GM23338 (cell line): ENCODE measurements at regions not wholly inside any gene's neighbourhood (a gene's known extent, or its start where the extent isn't known, plus 50 kb on each side); places are given as distances from the start of the nearest gene placed in this dataset.

ENCODE experiments used
- CREB1 ChIP-seq: fragments of 250-450 bp; sonication (Bioruptor Pico); IDR thresholded peaks from 2 replicates; pipeline ENCODE4 v1.5.0; 2020; ENCODE audit warnings: low read depth, mild to moderate bottlenecking, moderate library complexity
- EZH2phosphoT487 ChIP-seq: fragments of 200-600 bp; sonication (generic); IDR thresholded peaks from one replicate; pipeline ENCODE4 v1.8.1; 2018; ENCODE audit warnings: antibody characterized with exemption; ENCODE audit not compliant: unreplicated experiment
- POLR2AphosphoS5 ChIP-seq: IDR thresholded peaks from 2 replicates; pipeline ENCODE4 v1.6.1; 2016; ENCODE audit warnings: antibody characterized with exemption, low read depth
- ZNF331 ChIP-seq: fragments of 250-450 bp; sonication (Bioruptor Pico); IDR thresholded peaks from 2 replicates; pipeline ENCODE4 v1.5.0; 2020; ENCODE audit warnings: low read depth, mild to moderate bottlenecking, moderate library complexity
- TF ChIP-seq, protein P1 (sequence below), 2 experiments: fragments of 200-600 bp in 1 of 2; sonication (generic) in 1 of 2; conservative IDR thresholded peaks; 2 replicates each; pipeline versions ENCODE4 v1.5.1 to v1.6.1; 2016 to 2017; ENCODE audit warnings: antibody characterized with exemption in 2 of 2, low read depth in 2 of 2, mild to moderate bottlenecking in 2 of 2, moderate library complexity in 1 of 2

DNA sequence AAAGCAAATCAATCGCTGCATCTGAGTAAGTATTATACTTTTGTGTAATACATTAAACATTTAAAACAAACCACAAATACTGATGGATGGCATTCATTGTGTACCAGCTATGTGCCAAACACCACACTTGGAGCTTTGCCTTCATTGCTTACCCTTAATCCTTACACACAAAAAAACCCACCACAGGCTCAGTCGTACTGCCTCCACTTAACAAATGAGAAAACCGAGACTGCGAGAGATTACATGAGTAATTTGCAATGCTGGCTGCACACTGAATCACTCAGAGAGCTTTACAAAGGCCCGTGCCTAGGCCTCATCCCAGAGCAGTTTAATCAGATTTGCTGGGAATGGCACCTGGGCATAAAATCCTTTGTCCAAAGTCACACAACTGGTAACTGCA lies 130.5 kb downstream of the EDN1 start:
- TF ChIP-seq, protein P1, sequence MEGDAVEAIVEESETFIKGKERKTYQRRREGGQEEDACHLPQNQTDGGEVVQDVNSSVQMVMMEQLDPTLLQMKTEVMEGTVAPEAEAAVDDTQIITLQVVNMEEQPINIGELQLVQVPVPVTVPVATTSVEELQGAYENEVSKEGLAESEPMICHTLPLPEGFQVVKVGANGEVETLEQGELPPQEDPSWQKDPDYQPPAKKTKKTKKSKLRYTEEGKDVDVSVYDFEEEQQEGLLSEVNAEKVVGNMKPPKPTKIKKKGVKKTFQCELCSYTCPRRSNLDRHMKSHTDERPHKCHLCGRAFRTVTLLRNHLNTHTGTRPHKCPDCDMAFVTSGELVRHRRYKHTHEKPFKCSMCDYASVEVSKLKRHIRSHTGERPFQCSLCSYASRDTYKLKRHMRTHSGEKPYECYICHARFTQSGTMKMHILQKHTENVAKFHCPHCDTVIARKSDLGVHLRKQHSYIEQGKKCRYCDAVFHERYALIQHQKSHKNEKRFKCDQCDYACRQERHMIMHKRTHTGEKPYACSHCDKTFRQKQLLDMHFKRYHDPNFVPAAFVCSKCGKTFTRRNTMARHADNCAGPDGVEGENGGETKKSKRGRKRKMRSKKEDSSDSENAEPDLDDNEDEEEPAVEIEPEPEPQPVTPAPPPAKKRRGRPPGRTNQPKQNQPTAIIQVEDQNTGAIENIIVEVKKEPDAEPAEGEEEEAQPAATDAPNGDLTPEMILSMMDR (conservative IDR thresholded peaks at IDR 0.05; ENCODE audit: low read depth in 2 of 2): no peak
- TF ChIP-seq CREB1 (CRISPR knock-in tag) (no peak), EZH2phosphoT487 (no peak), POLR2AphosphoS5 (no peak), ZNF331 (CRISPR knock-in tag) (no peak)
